Activated naive CD4-positive, alpha-beta T cell treated with anti-CD3 and anti-CD28 coated beads, Interleukin-2, amount 50 U/mL, for 24 hours (primary cell): ENCODE measurements at regions not wholly inside any gene's neighbourhood (a gene's known extent, or its start where the extent isn't known, plus 50 kb on each side); places are given as distances from the start of the nearest gene placed in this dataset.

Experiments
- H3K27ac Mint-ChIP-seq: one replicate; pipeline ENCODE4 v1.8.0; 2021; ENCODE audit warnings: mild to moderate bottlenecking, mixed read lengths
- H3K27me3 Mint-ChIP-seq: one replicate; pipeline ENCODE4 v1.8.0; 2021; ENCODE audit warnings: mixed read lengths
- H3K36me3 Mint-ChIP-seq: one replicate; pipeline ENCODE4 v1.8.0; 2021; ENCODE audit warnings: mixed read lengths
- H3K4me1 Mint-ChIP-seq: one replicate; pipeline ENCODE4 v1.8.0; 2021; ENCODE audit warnings: mixed read lengths
- H3K4me3 Mint-ChIP-seq: one replicate; pipeline ENCODE4 v1.8.0; 2021; ENCODE audit warnings: mild to moderate bottlenecking, mixed read lengths
- H3K9me3 Mint-ChIP-seq: one replicate; pipeline ENCODE4 v1.8.0; 2021; ENCODE audit warnings: mixed read lengths

- peaks cover 2% of the 10 kb centered on the region for H3K27me3 Mint-ChIP-seq
- H3K4me3 Mint-ChIP-seq = no peak overlapping the region
- H3K9me3 Mint-ChIP-seq = no peaks in the 10 kb centered on the region
- H3K4me1 Mint-ChIP-seq = no peaks in the 10 kb centered on the region
- H3K36me3 Mint-ChIP-seq = no peaks in the 10 kb centered on the region
- H3K27ac Mint-ChIP-seq = no peak overlapping the region
Measured at GRCh38 chr4:138317175-138317748, 75.1 kb upstream of the SLC7A11 start.

- Mint-ChIP-seq H3K36me3 (no peaks in the 10 kb centered on the region), H3K4me1 (no peaks in the 10 kb centered on the region), H3K27me3 (peaks cover 1% of the 10 kb centered on the region), H3K4me3 (no peak overlapping the region), H3K9me3 (no peaks in the 10 kb centered on the region), H3K27ac (no peak overlapping the region)
Measured at GRCh38 chr4:138312536-138312911, 70.4 kb upstream of the SLC7A11 start.

- H3K27ac Mint-ChIP-seq = no peak overlapping the region
- H3K4me3 Mint-ChIP-seq = no peak overlapping the region
- H3K27me3 Mint-ChIP-seq = no peaks in the 10 kb centered on the region
- H3K36me3 Mint-ChIP-seq = no peaks in the 10 kb centered on the region
- H3K4me1 Mint-ChIP-seq = no peaks in the 10 kb centered on the region
- no peaks in the 10 kb centered on the region for H3K9me3 Mint-ChIP-seq
Measured at GRCh38 chr4:138311771-138312535, 69.8 kb upstream of the SLC7A11 start.

GRCh38 chr4:138310991-138311390, 68.8 kb upstream of the SLC7A11 start:
- H3K9me3 Mint-ChIP-seq = no peaks in the 10 kb centered on the region
- H3K27me3 Mint-ChIP-seq = no peaks in the 10 kb centered on the region
- no peak overlapping the region for H3K27ac Mint-ChIP-seq
- H3K4me1 Mint-ChIP-seq = no peaks in the 10 kb centered on the region
- H3K4me3 Mint-ChIP-seq = no peak overlapping the region
- H3K36me3 Mint-ChIP-seq = no peaks in the 10 kb centered on the region

GRCh38 chr4:138310498-138310897, 68.3 kb upstream of the SLC7A11 start:
- no peak overlapping the region for H3K4me3 Mint-ChIP-seq
- no peaks in the 10 kb centered on the region for H3K27me3 Mint-ChIP-seq
- H3K9me3 Mint-ChIP-seq = no peaks in the 10 kb centered on the region
- no peaks in the 10 kb centered on the region for H3K4me1 Mint-ChIP-seq
- no peaks in the 10 kb centered on the region for H3K36me3 Mint-ChIP-seq
- no peak overlapping the region for H3K27ac Mint-ChIP-seq

- Mint-ChIP-seq H3K4me3 (no peak overlapping the region), H3K9me3 (no peaks in the 10 kb centered on the region), H3K4me1 (no peaks in the 10 kb centered on the region), H3K27ac (no peak overlapping the region), H3K36me3 (no peaks in the 10 kb centered on the region), H3K27me3 (no peaks in the 10 kb centered on the region)
Measured at GRCh38 chr4:138308356-138308755, 66.2 kb upstream of the SLC7A11 start.

- no peaks in the 10 kb centered on the region for H3K4me1 Mint-ChIP-seq
- no peaks in the 10 kb centered on the region for H3K27me3 Mint-ChIP-seq
- no peaks in the 10 kb centered on the region for H3K9me3 Mint-ChIP-seq
- no peak overlapping the region for H3K27ac Mint-ChIP-seq
- no peaks in the 10 kb centered on the region for H3K36me3 Mint-ChIP-seq
- H3K4me3 Mint-ChIP-seq = no peak overlapping the region
Measured at GRCh38 chr4:138307319-138307718, 65.2 kb upstream of the SLC7A11 start.

- Mint-ChIP-seq H3K9me3 (no peaks in the 10 kb centered on the region), H3K27ac (no peak overlapping the region)
Measured at GRCh38 chr4:138305050-138305449, 62.9 kb upstream of the SLC7A11 start.

GRCh38 chr4:138301536-138301935, 59.4 kb upstream of the SLC7A11 start:
- Mint-ChIP-seq H3K4me3 (no peak overlapping the region), H3K27ac (no peak overlapping the region), H3K36me3 (no peaks in the 10 kb centered on the region), H3K27me3 (peaks cover 2% of the 10 kb centered on the region), H3K9me3 (no peaks in the 10 kb centered on the region), H3K4me1 (no peaks in the 10 kb centered on the region)

More at GRCh38 chr4:138305050-138305449, 62.9 kb upstream of the SLC7A11 start:
- Mint-ChIP-seq H3K27me3 (no peaks in the 10 kb centered on the region), H3K4me3 (no peak overlapping the region), H3K36me3 (no peaks in the 10 kb centered on the region), H3K4me1 (no peaks in the 10 kb centered on the region)

- Mint-ChIP-seq H3K9me3 (no peaks in the 10 kb centered on the region), H3K27ac (no peak overlapping the region), H3K27me3 (peaks cover 2% of the 10 kb centered on the region)
Measured at GRCh38 chr4:138300616-138301015, 58.5 kb upstream of the SLC7A11 start.

GRCh38 chr4:138299881-138300280, 57.7 kb upstream of the SLC7A11 start:
- H3K4me1 Mint-ChIP-seq = no peaks in the 10 kb centered on the region
- no peak overlapping the region for H3K27ac Mint-ChIP-seq
- H3K4me3 Mint-ChIP-seq = no peak overlapping the region

More at GRCh38 chr4:138300616-138301015, 58.5 kb upstream of the SLC7A11 start:
- H3K4me3 Mint-ChIP-seq = no peak overlapping the region
- H3K36me3 Mint-ChIP-seq = no peaks in the 10 kb centered on the region
- H3K4me1 Mint-ChIP-seq = no peaks in the 10 kb centered on the region

GRCh38 chr4:138298866-138299265, 56.7 kb upstream of the SLC7A11 start:
- Mint-ChIP-seq H3K4me1 (no peaks in the 10 kb centered on the region), H3K4me3 (no peak overlapping the region), H3K9me3 (no peaks in the 10 kb centered on the region), H3K36me3 (no peaks in the 10 kb centered on the region), H3K27ac (no peak overlapping the region), H3K27me3 (peaks cover 2% of the 10 kb centered on the region)

More at GRCh38 chr4:138299881-138300280, 57.7 kb upstream of the SLC7A11 start:
- Mint-ChIP-seq H3K36me3 (no peaks in the 10 kb centered on the region), H3K9me3 (no peaks in the 10 kb centered on the region), H3K27me3 (peaks cover 2% of the 10 kb centered on the region)

- Mint-ChIP-seq H3K4me1 (no peaks in the 10 kb centered on the region), H3K27me3 (peaks cover 2% of the 10 kb centered on the region), H3K36me3 (no peaks in the 10 kb centered on the region)
Measured at GRCh38 chr4:138298431-138298830, 56.3 kb upstream of the SLC7A11 start.

GRCh38 chr4:138297743-138298405, 55.7 kb upstream of the SLC7A11 start:
- peaks cover 2% of the 10 kb centered on the region for H3K27me3 Mint-ChIP-seq
- H3K4me1 Mint-ChIP-seq = no peaks in the 10 kb centered on the region
- H3K9me3 Mint-ChIP-seq = no peaks in the 10 kb centered on the region
- no peak overlapping the region for H3K4me3 Mint-ChIP-seq
- no peaks in the 10 kb centered on the region for H3K36me3 Mint-ChIP-seq
- no peak overlapping the region for H3K27ac Mint-ChIP-seq

More at GRCh38 chr4:138298431-138298830, 56.3 kb upstream of the SLC7A11 start:
- Mint-ChIP-seq H3K27ac (no peak overlapping the region), H3K4me3 (no peak overlapping the region), H3K9me3 (no peaks in the 10 kb centered on the region)

GRCh38 chr4:138292321-138292720, 50.2 kb upstream of the SLC7A11 start:
- H3K36me3 Mint-ChIP-seq = no peaks in the 10 kb centered on the region
- H3K4me1 Mint-ChIP-seq = no peaks in the 10 kb centered on the region
- no peaks in the 10 kb centered on the region for H3K27me3 Mint-ChIP-seq
- no peaks in the 10 kb centered on the region for H3K9me3 Mint-ChIP-seq
- no peak overlapping the region for H3K4me3 Mint-ChIP-seq
- no peak overlapping the region for H3K27ac Mint-ChIP-seq
